ENCODE measurements at regions not wholly inside any gene's neighbourhood (a gene's known extent, or its start where the extent isn't known, plus 50 kb on each side); places are given as distances from the start of the nearest gene placed in this dataset.
"Not testable (repeated sequence)": the region's sequence is repeated elsewhere in the genome, so short reads cannot be mapped to it uniquely, and the experiment has no call there.

- DNase-seq, result no peak
Observed at GRCh38 chr16:75837681-75838080, 111.4 kb upstream of the CPHXL start.

DNA sequence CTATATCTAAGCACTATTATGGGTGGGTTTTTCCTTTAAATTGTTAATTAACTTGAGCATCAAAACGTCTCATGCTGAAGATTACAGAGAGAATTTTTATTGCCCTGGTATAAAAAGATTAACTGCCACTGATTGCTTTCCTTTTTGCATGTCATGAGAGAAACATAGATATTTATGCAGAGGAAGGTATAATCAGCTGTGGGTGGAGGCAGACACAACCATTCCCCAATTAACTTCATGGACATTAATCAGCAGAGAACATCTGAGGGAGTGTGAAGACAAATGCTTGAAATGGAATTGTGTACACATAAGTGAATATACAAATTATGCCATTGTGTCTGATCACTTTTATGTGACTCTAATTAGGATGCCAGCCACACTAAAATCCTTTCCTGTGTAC is 115.2 kb upstream of the CPHXL start:
- DNase-seq, result no peak

DNA sequence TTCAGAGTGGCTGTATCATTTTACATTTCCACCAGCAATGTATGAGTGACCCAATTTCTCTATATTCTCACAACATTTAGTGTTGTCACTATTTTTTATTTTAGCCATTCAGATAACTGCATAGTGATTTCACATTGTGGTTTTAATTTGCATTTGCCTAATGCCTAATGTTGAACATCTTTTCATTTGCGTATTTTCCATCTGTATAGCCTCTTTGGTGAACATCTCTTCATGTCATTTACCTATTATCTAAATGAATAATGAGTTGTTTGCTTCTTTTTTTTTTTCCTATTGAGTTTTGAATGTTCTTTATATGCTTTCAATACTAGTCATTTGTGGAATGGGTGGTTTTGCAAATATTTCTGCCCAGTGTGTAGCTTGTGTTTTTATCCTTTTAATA is 120.9 kb upstream of the CPHXL start:
- DNase-seq, result no peak

GRCh38 chr16:75854152-75854551 is 127.9 kb upstream of the CPHXL start:
- DNase-seq, result peak; percentile 37

DNA sequence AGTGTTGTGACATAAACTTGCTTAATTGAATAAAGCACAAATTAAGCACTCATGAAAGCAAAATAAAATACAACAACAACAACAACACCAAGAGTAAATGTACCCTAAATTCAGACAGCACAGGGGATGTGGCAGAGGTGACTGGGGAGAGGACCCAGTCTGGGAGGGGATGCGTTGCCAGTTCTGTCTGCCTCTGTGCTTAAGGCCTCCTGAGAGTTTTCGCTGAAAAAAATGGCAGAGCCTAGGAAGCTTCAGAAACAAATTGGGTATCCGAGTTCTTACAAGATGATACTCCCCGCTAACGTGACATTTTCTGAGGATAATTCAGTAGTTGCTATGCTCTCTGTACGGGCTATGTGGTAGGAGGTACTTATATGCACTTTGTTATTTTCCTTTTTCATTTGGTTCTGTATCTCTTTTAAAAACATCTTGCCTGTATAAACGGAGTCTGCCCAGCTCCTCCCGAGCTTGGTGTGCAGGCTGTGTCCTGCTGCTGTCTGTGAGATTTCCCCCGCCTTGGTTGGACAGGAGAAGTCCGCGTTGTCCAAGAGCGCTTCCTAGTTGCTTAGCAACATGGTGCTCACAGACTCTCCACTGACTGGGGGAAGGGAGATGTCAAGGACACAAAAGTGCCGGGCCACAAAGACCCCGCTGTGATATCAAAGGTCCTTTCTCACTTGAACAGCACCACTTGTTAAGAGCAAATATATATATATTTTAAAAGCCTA is 134.2 kb upstream of the CPHXL start:
- DNase-seq, result peak; percentile 14

DNA sequence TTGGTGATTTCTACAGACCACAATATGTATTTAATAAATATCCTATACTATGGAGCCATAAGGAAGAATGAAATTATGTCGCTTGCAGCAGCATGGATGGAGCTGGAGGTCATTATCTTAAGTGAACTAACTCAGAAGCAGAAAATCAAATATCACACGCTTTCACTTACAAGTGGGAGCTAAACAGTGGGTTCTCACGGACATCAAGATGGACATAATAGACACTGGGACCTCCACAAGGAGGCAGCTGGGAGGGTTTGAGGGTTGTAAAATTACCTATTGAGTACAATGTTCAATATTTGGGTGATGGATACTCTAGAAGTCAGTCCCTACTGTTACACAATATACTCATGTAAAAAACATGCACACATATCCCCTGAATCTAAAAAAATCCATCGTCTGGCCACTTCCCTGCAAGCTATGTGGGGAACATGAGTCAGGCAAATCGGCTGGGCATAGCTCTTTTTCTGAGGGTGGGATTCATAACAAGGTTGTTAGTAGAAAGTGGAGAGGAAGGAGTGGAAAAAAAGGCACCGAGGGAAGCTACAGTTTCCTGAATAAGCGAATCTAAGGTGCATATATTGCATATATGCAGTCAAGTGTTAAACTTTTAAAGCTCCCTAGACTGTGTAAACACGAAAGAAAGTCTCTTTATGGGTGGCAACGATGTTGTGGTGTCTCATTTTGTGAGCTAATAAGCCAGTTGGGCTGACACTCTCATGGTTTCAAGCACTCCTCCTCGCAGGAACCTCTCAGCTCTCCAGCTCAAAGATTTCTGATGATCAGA is 135.2 kb upstream of the CPHXL start:
- DNase-seq, result no peak

GRCh38 chr16:75862098-75862386 is 135.8 kb upstream of the CPHXL start:
- DNase-seq, result no peak

GRCh38 chr16:75864243-75864642 is 138.0 kb upstream of the CPHXL start:
- no peak for DNase-seq

- peak; percentile 54 for DNase-seq
Observed at GRCh38 chr16:75865736-75866135, 139.4 kb upstream of the CPHXL start.

DNA sequence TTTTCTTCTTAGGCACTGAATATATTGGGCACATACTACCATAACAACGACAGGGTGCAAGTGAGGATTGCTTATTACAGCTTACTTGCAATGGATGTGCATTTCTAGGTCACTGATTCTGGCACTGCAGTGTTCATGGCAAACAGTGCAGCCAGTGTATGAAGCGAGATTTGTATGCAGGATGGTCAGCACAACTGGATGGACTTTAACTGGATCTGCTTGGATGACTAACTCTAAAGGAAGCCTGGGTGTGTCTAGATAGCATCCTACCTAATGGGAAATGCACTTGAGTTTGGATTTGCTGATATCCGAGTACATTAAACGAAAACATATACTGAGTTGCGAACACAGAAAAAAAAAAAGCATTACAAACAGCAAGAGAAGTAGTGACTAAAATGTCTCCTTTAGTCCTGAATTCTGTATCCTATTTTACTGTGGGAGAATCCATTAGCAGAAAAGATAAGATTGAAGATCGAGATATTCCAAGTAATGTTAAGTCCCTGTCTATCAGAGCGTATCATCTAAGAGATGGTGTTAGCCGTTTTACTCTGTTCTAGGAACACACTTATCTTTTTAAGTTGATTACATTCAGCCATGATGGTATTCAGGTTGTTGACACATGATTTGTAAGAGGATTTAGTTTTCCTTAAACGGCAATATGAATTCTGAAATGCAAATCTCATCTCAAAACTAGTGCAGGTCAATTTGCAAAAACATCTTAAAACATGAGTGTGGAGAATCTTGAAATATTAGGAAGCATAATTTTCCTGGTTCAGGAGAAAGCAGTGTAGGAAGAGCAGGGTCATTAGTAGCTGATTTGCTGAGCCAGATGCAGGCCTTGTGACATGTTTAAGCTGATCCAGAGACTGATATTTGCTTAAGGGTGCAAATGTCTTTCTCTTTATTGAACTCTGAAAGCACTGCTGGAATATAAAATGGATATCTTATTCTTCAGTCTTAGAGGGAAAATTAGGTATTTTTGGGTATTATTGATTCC is 142.6 kb upstream of the CPHXL start:
- no peak for DNase-seq

DNA sequence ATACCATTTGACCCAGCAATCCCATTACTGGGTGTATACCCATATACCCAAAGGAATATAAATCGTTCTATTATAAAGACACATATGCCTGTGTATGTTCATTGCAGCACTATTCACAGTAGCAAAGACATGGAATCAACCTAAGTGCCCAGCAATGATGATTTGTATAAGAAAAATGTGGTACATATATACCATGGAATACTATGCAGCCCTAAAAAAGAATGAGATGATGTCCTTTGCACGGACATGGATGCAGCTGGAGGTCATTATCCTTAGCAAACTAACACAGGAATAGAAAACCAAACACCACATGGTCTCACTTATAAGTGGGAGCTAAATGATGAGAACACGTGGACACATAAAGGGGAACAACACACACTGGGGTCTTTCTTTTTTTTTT is 155.0 kb upstream of the CPHXL start:
- DNase-seq, result not testable (repeated sequence)

DNA sequence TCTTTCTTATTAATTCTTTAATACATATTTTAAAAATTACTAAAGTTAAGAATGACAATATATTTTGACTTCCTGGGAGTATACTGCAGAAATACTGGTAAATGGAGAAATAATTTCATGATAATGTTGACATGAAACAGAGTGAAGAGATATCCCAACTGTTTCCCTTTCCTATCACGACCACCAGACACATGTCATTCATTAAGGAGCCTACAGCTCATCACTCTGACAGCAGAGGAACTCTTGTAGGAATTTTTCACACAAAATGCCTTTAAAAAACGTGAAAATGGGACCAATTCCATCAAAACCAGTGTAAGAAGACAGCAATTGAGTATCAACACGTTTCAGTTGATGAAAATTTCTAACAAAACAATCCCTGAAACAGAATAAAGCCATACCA is 172.9 kb upstream of the CPHXL start:
- DNase-seq, result no peak

DNA sequence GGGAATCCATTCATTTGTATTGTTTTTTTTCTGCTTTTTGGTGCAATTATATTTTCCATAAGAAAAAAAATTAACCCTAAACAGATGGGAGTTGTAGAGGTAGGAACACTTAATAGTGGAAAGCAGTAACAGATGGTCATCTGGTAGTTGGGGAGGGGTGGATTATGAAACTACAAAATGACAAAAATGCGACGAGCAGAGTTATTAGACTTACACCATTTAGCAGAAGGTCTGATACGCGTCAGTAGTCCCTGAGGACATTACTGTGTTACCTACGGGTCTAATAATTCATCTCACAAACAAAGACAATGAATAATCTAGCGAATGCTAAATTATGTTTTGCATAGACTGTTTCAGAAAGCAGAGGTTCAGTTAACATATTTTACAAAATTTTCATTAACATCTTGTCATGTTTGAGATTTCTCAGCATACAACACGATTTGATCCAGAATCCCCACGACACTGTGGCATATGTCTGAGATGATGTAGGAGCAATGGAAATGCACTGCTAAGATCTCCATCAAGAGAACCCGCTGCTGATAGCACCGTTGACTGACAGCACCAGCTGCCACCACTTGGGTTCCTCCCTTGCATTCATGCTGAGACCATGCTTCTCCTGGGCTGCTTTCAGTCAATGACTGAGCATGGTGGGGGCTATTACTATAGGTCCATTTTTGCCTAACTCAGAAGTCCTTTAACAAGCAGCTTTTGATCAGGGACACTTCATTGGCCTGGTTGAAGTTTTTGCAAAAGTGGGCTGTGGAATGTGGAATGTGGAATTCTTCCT is 182.2 kb upstream of the CPHXL start:
- peak; percentile 4 for DNase-seq

DNA sequence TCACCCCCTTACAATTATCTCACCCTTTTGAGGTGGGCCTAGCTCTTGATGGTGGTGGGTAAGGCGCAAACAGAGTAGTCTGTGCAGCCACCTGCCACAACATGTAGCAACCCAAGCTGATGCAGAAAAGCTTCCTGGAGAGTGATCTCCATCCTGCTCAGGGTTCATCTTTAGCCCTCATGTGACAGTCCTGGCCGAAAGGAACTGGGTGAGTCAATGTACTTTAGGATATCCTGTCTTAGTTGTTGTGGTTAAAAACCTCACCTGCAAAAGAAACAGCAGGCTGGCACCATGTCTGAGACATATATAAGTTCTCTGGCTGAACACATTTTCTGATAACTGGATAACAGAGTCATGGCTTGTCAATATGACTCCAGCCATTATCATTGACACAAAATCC is 183.5 kb upstream of the CPHXL start:
- no peak for DNase-seq

- DNase-seq, result no peak
Observed at GRCh38 chr16:75911896-75912295, 185.6 kb upstream of the CPHXL start.

- no peak for DNase-seq
Observed at GRCh38 chr16:75913958-75914357, 187.7 kb upstream of the CPHXL start.

- DNase-seq, result no peak
Observed at GRCh38 chr16:75916451-75916850, 190.2 kb upstream of the CPHXL start.

- DNase-seq, result no peak
Observed at GRCh38 chr16:75918109-75918508, 191.8 kb upstream of the CPHXL start.

- peak; percentile 2 for DNase-seq
Observed at GRCh38 chr16:75919664-75920063, 193.4 kb upstream of the CPHXL start.

DNA sequence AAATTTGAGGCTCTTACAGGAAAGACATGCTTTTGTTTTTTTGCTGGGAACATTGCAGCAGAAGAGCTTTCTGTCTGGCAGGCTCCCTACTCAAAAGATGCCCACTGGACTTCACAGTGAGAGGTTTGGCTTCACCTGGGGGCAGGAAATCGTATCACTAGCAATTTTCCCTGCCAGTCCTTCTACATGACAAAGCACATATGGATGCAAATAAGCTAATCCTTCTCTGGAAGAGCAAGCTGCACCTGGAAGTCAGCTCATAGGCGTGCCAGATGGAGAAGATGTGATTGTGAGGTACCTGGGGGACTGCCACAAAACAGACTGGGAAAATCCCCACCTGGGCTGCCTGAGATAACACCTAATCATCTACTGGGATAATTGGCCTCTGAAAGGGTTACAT is 195.0 kb upstream of the CPHXL start:
- DNase-seq, result no peak

DNA sequence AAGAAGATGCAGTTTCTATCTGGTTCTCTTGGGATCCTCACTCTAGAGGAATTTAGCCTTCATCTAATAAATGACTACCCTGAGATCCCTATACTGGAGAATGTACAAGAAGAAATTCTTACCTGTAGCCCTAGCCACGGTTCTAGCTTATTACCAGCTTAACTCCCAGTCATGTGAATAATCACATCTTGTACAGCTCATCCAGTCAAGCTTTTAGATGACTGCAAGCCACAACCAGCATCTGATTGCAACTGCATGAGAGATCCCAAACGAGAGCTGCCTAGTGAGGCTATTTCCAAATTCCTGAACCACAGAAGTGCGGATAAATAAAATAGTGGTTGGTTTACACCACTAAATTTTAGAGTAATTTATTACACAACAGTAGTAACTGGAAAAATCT is 196.0 kb upstream of the CPHXL start:
- DNase-seq, result no peak

- DNase-seq, result no peak
Observed at GRCh38 chr16:75924397-75924796, 198.1 kb upstream of the CPHXL start.

All from skin of body (tissue), 1 donor.